Panc1 (cell line): ENCODE measurements at regions not wholly inside any gene's neighbourhood (a gene's known extent, or its start where the extent isn't known, plus 50 kb on each side); places are given as distances from the start of the nearest gene placed in this dataset.

ENCODE experiments used
- ATAC-seq: fragments of 200-7000 bp; cut with Tn5 transposase; 2 replicates; pipeline ENCODE4 v1.9.1; 2020; ENCODE audit warnings: mild to moderate bottlenecking, moderate library complexity
- BruUV-seq: library from RNA; stranded (reverse); fragments of 400-500 nt; replicated peaks from 2 replicates; lab custom pipeline; 2021; lab: Mats Ljungman, UMichigan
- CTCF ChIA-PET: fragments of 300-600 bp; sonication (Branson Sonifier 250); formaldehyde crosslinking; loops from one replicate; lab custom pipeline; 2022; ENCODE audit warnings: antibody characterized with exemption; lab: Charles Lee
- POLR2A ChIA-PET: fragments of 300-600 bp; sonication (Branson Sonifier 250); formaldehyde crosslinking; loops from one replicate; lab custom pipeline; 2022; ENCODE audit warnings: antibody characterized with exemption; lab: Charles Lee
- DNase-seq: peaks from one replicate; pipeline ENCODE4 v3.0.0-alpha.2; 2010; ENCODE audit warnings: low read depth, low spot score
- H3K27ac ChIP-seq: 2 replicates; pipeline ENCODE4 v1.5.1; 2011; ENCODE audit warnings: mild to moderate bottlenecking, low read length, inconsistent platforms
- H3K27me3 ChIP-seq: fragments of 200-500 bp; sonication (Bioruptor generic); 2 replicates; pipeline ENCODE4 v1.6.0; 2014; ENCODE audit warnings: low read length, inconsistent platforms; ENCODE audit not compliant: control insufficient read depth, insufficient read depth
- H3K36me3 ChIP-seq: fragments of 200-500 bp; sonication (Bioruptor generic); 2 replicates; pipeline ENCODE4 v1.5.1; 2014; ENCODE audit warnings: inconsistent platforms, mild to moderate bottlenecking, low read length, moderate library complexity; ENCODE audit not compliant: control insufficient read depth, insufficient read depth
- H3K4me1 ChIP-seq: 2 replicates; pipeline ENCODE4 v1.5.1; 2011; ENCODE audit warnings: inconsistent platforms, mild to moderate bottlenecking, low read length, moderate library complexity; ENCODE audit not compliant: control insufficient read depth, insufficient read depth
- H3K4me3 ChIP-seq, 2 experiments: 2 replicates each; pipeline ENCODE4 v1.5.1; 2011 to 2012; ENCODE audit warnings: low read depth in 2 of 2, low read length in 2 of 2, mild to moderate bottlenecking in 2 of 2, inconsistent platforms in 1 of 2, moderate library complexity in 1 of 2
- H3K9me3 ChIP-seq: fragments of 200-500 bp; sonication (Bioruptor generic); 2 replicates; pipeline ENCODE4 v1.5.1; 2014; ENCODE audit warnings: low read depth, mild to moderate bottlenecking, inconsistent platforms, low read length, moderate library complexity; ENCODE audit not compliant: control insufficient read depth, insufficient read depth
- POLR2AphosphoS5 ChIP-seq: IDR thresholded peaks from 2 replicates; pipeline ENCODE4 v1.6.1; 2012; ENCODE audit warnings: mild to moderate bottlenecking, low read depth, low read length, moderate library complexity
- REST ChIP-seq, 2 experiments: IDR thresholded peaks; 2 replicates each; pipeline ENCODE4 v1.6.1; 2011 to 2012; ENCODE audit warnings: low read depth in 2 of 2, control low read depth in 1 of 2, low read length in 1 of 2, mild to moderate bottlenecking in 1 of 2, moderate library complexity in 1 of 2; ENCODE audit not compliant: insufficient read depth in 1 of 2
- SIN3A ChIP-seq: IDR thresholded peaks from 2 replicates; pipeline ENCODE4 v1.6.1; 2012; ENCODE audit warnings: low read depth, mild to moderate bottlenecking, low read length, moderate library complexity, borderline replicate concordance; ENCODE audit not compliant: insufficient read depth
- TCF7L2 ChIP-seq: IDR thresholded peaks from 2 replicates; pipeline ENCODE4 v1.6.1; 2011; ENCODE audit warnings: mild to moderate bottlenecking, low read depth, low read length, inconsistent platforms
- in situ Hi-C: cut with HindIII; loops from 2 replicates; pipeline ENCODE4 v1.10.0; 2016; ENCODE audit warnings: low sequenced_read_pairs, low pct_unique_long_range_greater_than_20kb
- intact Hi-C: fragments of 100-400 bp; cut with micrococcal nuclease; formaldehyde crosslinking; loops from one replicate; pipeline ENCODE4 v1.10.0; 2022; ENCODE audit not compliant: unreplicated experiment
- TF ChIP-seq, protein P1 (sequence below): fragments of 450-650 bp; IDR thresholded peaks from 2 replicates; pipeline ENCODE4 v1.5.1; 2017; ENCODE audit warnings: mild to moderate bottlenecking

DNA sequence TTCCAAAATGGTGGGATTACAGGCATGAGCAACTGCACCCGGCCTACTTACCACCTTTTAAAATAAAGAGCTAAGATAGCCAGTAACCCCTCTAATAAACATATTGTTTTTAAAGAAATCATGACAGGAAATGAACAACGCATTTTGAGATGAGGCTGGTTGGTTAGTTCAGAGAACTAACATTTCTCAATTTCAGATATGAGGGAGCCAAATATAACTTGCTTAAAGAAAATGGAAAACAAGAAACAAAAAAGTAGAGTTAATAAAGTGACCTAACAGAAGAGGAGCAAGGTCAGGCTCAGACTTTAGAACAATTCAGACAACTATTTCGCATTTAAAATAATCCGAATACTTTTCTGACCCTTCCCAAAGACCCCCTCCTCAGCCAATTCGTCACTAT lies 254.9 kb upstream of the PHF14 start:
- intact Hi-C loops (no loop called here), in situ Hi-C loops (no loop called here)
- no peak overlapping the region for H3K4me3 ChIP-seq
- ChIA-PET POLR2A (no interaction called here), CTCF (no interaction called here)
- H3K27ac ChIP-seq: no peak overlapping the region
- TF ChIP-seq, protein P1, sequence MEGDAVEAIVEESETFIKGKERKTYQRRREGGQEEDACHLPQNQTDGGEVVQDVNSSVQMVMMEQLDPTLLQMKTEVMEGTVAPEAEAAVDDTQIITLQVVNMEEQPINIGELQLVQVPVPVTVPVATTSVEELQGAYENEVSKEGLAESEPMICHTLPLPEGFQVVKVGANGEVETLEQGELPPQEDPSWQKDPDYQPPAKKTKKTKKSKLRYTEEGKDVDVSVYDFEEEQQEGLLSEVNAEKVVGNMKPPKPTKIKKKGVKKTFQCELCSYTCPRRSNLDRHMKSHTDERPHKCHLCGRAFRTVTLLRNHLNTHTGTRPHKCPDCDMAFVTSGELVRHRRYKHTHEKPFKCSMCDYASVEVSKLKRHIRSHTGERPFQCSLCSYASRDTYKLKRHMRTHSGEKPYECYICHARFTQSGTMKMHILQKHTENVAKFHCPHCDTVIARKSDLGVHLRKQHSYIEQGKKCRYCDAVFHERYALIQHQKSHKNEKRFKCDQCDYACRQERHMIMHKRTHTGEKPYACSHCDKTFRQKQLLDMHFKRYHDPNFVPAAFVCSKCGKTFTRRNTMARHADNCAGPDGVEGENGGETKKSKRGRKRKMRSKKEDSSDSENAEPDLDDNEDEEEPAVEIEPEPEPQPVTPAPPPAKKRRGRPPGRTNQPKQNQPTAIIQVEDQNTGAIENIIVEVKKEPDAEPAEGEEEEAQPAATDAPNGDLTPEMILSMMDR: no peak
- TF ChIP-seq REST (IDR thresholded peaks at IDR 0.05; ENCODE audit: insufficient read depth in 1 of 2, low read depth in 2 of 2, low read length in 1 of 2) (no peak), TCF7L2 (no peak), POLR2AphosphoS5 (no peak), SIN3A (no peak)
- H3K36me3 ChIP-seq: no peaks in the 10 kb centered on the region
- H3K4me1 ChIP-seq: no peaks in the 10 kb centered on the region
- H3K9me3 ChIP-seq: no peaks in the 10 kb centered on the region
- no peak for DNase-seq
- no TSS peak for BruUV-seq
- ATAC-seq: no peak
- no peaks in the 10 kb centered on the region for H3K27me3 ChIP-seq

DNA sequence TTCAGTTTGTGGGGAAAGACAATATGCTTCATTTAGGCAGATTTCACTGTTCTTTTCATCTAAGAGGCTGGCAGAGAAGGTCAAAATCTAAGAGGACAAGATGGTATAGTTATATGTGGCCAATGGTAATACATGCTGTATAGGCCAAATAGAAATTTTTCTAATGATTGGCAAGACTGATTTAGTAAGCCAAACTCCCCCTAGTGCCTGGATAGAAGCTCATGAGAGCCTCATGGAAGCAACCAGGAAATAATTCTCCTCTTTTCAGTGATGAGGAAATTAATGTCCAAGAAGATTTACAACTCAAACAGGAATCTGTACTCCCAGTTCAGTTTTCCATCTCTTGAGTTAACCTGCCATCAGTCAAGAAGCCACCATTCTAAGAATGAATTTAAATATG lies 253.6 kb upstream of the PHF14 start:
- ATAC-seq: no peak
- BruUV-seq: no TSS peak
- no peaks in the 10 kb centered on the region for H3K27me3 ChIP-seq
- POLR2A ChIA-PET: no interaction called here
- in situ Hi-C loops: no loop called here
- H3K9me3 ChIP-seq: no peaks in the 10 kb centered on the region
- CTCF ChIA-PET: no interaction called here
- TF ChIP-seq POLR2AphosphoS5 (no peak), SIN3A (no peak), TCF7L2 (no peak), REST (IDR thresholded peaks at IDR 0.05; ENCODE audit: insufficient read depth in 1 of 2, low read depth in 2 of 2, low read length in 1 of 2) (no peak)
- TF ChIP-seq, protein P1: no peak; the same call in 1 of the 2 replicates
- no peak for DNase-seq
- H3K4me1 ChIP-seq: no peaks in the 10 kb centered on the region
- intact Hi-C loops: no loop called here
- H3K27ac ChIP-seq: no peak overlapping the region
- H3K36me3 ChIP-seq: no peaks in the 10 kb centered on the region
- no peak overlapping the region for H3K4me3 ChIP-seq
